Body of pancreas (tissue), 4 donors: ENCODE measurements at regions not wholly inside any gene's neighbourhood (a gene's known extent, or its start where the extent isn't known, plus 50 kb on each side); places are given as distances from the start of the nearest gene placed in this dataset.

ENCODE experiments used
- CTCF ChIP-seq, 7 experiments: fragments of 450-650 bp in 4 of 7; fragments of 200-600 bp in 3 of 7; sonication (generic) in 3 of 7; IDR thresholded peaks; one replicate each; pipeline ENCODE4 v1.5.1; 2016 to 2019; ENCODE audit warnings: antibody characterized with exemption in 7 of 7
- POLR2A ChIP-seq, 3 donors: fragments of 450-650 bp; IDR thresholded peaks; one replicate each; pipeline ENCODE4 v1.6.1; 2016; ENCODE audit warnings: antibody characterized with exemption in 3 of 3, mild to moderate bottlenecking in 2 of 3

- TF ChIP-seq CTCF (IDR thresholded peaks at IDR 0.05) (no peak), POLR2A (IDR thresholded peaks at IDR 0.05) (no peak)
Observed at GRCh38 chr1:166612886-166613285, 226.4 kb upstream of the POGK start.
